ENCODE measurements at regions not wholly inside any gene's neighbourhood (a gene's known extent, or its start where the extent isn't known, plus 50 kb on each side); places are given as distances from the start of the nearest gene placed in this dataset.
"Not testable (repeated sequence)": the region's sequence is repeated elsewhere in the genome, so short reads cannot be mapped to it uniquely, and the experiment has no call there.

DNA sequence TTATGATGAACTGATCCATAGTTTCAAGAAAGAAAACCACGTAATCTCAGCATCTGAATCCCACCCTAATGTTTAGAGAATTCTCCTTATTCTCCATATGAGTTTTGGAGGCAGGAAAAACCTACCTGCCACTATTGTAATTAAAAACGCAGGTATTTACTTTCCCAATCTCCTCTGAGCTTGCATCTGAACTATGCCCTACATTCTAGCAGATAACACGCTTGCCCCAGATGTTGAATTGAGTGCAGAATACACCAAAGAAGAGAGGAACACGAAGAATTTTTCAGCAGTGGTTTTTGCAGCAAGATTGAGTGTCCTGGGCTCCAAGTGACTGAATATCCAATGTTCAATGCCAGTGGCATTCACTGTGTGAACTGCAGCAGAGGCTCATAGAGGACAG, 182.4 kb downstream of the COX18 start:
- no peaks in the 10 kb centered on the region for H3K9me3 ChIP-seq (ENCODE audit: insufficient read depth, low read length)
- no peak overlapping the region for H3K27ac ChIP-seq (ENCODE audit: low read depth, low read length)
- H3K4me3 ChIP-seq (ENCODE audit: insufficient read depth, low read length, poor library complexity, severe bottlenecking) = no peak overlapping the region
- no peaks in the 10 kb centered on the region for H3K27me3 ChIP-seq (ENCODE audit: low read length)
- TF ChIP-seq, protein P1, sequence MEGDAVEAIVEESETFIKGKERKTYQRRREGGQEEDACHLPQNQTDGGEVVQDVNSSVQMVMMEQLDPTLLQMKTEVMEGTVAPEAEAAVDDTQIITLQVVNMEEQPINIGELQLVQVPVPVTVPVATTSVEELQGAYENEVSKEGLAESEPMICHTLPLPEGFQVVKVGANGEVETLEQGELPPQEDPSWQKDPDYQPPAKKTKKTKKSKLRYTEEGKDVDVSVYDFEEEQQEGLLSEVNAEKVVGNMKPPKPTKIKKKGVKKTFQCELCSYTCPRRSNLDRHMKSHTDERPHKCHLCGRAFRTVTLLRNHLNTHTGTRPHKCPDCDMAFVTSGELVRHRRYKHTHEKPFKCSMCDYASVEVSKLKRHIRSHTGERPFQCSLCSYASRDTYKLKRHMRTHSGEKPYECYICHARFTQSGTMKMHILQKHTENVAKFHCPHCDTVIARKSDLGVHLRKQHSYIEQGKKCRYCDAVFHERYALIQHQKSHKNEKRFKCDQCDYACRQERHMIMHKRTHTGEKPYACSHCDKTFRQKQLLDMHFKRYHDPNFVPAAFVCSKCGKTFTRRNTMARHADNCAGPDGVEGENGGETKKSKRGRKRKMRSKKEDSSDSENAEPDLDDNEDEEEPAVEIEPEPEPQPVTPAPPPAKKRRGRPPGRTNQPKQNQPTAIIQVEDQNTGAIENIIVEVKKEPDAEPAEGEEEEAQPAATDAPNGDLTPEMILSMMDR (IDR thresholded peaks at IDR 0.05; ENCODE audit: insufficient read depth, low read length, poor library complexity, severe bottlenecking) = no peak
- TF ChIP-seq EZH2phosphoT487 (conservative IDR thresholded peaks at IDR 0.05; ENCODE audit: low read length) = no peak
- H3K36me3 ChIP-seq (ENCODE audit: low read length) = no peaks in the 10 kb centered on the region
- no peaks in the 10 kb centered on the region for H3K79me2 ChIP-seq (ENCODE audit: insufficient read depth, low read length)
- H3K9ac ChIP-seq (ENCODE audit: low read length) = no peak overlapping the region
- no peaks in the 10 kb centered on the region for H4K20me1 ChIP-seq (ENCODE audit: low read depth, low read length)
- H3K9me2 ChIP-seq (replicated peaks; ENCODE audit: insufficient read depth, low read length) = no peaks in the 10 kb centered on the region
- H3K4me2 ChIP-seq (ENCODE audit: low read depth, low read length, poor library complexity, severe bottlenecking) = no peak overlapping the region
- no peak overlapping the region for H2AFZ ChIP-seq (ENCODE audit: low read depth, low read length, severe bottlenecking)
- H3F3A ChIP-seq (ENCODE audit: insufficient read depth) = no peaks in the 10 kb centered on the region

DNA sequence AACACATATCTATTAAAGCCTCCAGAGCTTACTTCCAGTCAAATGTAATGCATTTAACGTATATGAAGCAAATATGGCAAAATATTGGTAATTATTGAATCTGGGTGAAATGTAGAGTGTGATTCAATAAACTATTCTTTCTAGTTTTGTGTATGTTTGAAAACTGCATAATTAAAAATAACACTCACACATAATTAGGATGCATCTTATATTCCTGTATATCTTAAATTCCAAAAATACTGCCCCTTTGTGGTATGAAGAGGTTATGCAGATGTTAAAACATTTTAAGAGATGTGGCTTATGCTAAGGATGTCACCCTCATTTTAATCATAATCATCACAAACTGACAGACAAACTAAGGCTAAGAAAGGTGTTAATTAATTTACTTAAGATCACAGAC, 182.9 kb downstream of the COX18 start:
- H3K9ac ChIP-seq (ENCODE audit: low read length) = no peak overlapping the region
- no peaks in the 10 kb centered on the region for H3K36me3 ChIP-seq (ENCODE audit: low read length)
- no peaks in the 10 kb centered on the region for H3K9me3 ChIP-seq (ENCODE audit: insufficient read depth, low read length)
- H3K9me2 ChIP-seq (replicated peaks; ENCODE audit: insufficient read depth, low read length) = no peaks in the 10 kb centered on the region
- no peak overlapping the region for H3K4me3 ChIP-seq (ENCODE audit: insufficient read depth, low read length, poor library complexity, severe bottlenecking)
- H3K27me3 ChIP-seq (ENCODE audit: low read length) = no peaks in the 10 kb centered on the region
- no peaks in the 10 kb centered on the region for H3F3A ChIP-seq (ENCODE audit: insufficient read depth)
- H4K20me1 ChIP-seq (ENCODE audit: low read depth, low read length) = no peaks in the 10 kb centered on the region
- no peak overlapping the region for H3K4me2 ChIP-seq (ENCODE audit: low read depth, low read length, poor library complexity, severe bottlenecking)
- TF ChIP-seq, protein P1 (IDR thresholded peaks at IDR 0.05; ENCODE audit: insufficient read depth, low read length, poor library complexity, severe bottlenecking) = no peak
- TF ChIP-seq EZH2phosphoT487 (conservative IDR thresholded peaks at IDR 0.05; ENCODE audit: low read length) = no peak
- H3K27ac ChIP-seq (ENCODE audit: low read depth, low read length) = no peak overlapping the region
- no peaks in the 10 kb centered on the region for H3K79me2 ChIP-seq (ENCODE audit: insufficient read depth, low read length)
- H2AFZ ChIP-seq (ENCODE audit: low read depth, low read length, severe bottlenecking) = no peak overlapping the region

DNA sequence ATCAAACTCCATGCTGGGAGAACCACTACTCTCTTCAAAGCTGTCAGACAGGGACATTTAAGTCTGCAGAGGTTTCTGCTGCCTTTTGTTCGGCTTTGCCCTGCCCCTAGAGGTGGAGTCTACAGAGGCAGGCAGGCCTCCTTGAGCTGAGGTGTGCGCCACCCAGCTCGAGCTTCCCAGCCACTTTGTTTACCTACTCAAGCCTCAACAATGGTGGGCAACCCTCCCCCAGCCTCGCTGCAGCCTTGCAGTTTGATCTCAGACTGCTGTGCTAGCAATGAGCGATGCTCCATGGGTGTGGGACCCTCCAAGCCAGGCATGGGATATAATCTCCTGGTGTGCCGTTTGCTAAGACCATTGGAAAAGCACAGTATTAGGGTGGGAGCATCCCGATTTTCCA, 185.3 kb downstream of the COX18 start:
- H3K79me2 ChIP-seq (ENCODE audit: insufficient read depth, low read length) = not testable (repeated sequence)

DNA sequence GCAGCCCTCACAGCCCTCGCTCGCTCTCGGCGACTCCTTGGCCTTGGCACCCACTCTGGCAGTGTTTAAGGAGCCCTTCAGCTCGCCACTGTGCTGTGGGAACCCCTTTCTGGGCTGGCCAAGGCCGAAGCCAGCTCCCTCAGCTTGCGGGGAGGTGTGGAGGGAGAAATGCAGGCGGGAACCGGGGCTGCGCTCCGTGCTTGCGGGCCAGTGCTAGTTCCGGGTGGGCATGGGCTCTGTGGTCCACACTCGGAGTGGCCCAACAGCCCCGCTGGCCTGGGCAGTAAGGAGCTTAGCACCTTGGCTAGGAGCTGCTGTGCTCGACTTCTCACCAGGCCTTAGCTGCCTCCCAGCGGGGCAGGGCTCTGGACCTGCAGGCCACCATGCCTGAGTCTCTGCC, 192.6 kb downstream of the COX18 start:
- Histone ChIP-seq H3K9ac (ENCODE audit: low read length) (no peak overlapping the region), H3K4me2 (ENCODE audit: low read depth, low read length, poor library complexity, severe bottlenecking) (no peak overlapping the region)

More for the DNA sequence above, 185.3 kb downstream of the COX18 start:
- H3K27ac ChIP-seq (ENCODE audit: low read depth, low read length); H3K4me3 ChIP-seq (ENCODE audit: insufficient read depth, low read length, poor library complexity, severe bottlenecking); H3K9me3 ChIP-seq (ENCODE audit: insufficient read depth, low read length); H3K36me3 ChIP-seq (ENCODE audit: low read length); H2AFZ ChIP-seq (ENCODE audit: low read depth, low read length, severe bottlenecking); H4K20me1 ChIP-seq (ENCODE audit: low read depth, low read length); H3F3A ChIP-seq (ENCODE audit: insufficient read depth); H3K4me2 ChIP-seq (ENCODE audit: low read depth, low read length, poor library complexity, severe bottlenecking); H3K9ac ChIP-seq (ENCODE audit: low read length); H3K9me2 ChIP-seq (replicated peaks; ENCODE audit: insufficient read depth, low read length); H3K27me3 ChIP-seq (ENCODE audit: low read length): not testable (repeated sequence)

More for the DNA sequence above, 192.6 kb downstream of the COX18 start:
- H3K79me2 ChIP-seq (ENCODE audit: insufficient read depth, low read length) = no peaks in the 10 kb centered on the region
- no peaks in the 10 kb centered on the region for H3K27me3 ChIP-seq (ENCODE audit: low read length)
- no peaks in the 10 kb centered on the region for H3K9me2 ChIP-seq (replicated peaks; ENCODE audit: insufficient read depth, low read length)
- H3F3A ChIP-seq (ENCODE audit: insufficient read depth) = no peaks in the 10 kb centered on the region
- H4K20me1 ChIP-seq (ENCODE audit: low read depth, low read length) = no peaks in the 10 kb centered on the region
- no peak overlapping the region for H2AFZ ChIP-seq (ENCODE audit: low read depth, low read length, severe bottlenecking)
- TF ChIP-seq, protein P1 (IDR thresholded peaks at IDR 0.05; ENCODE audit: insufficient read depth, low read length, poor library complexity, severe bottlenecking) = no peak
- no peak for TF ChIP-seq EZH2phosphoT487 (conservative IDR thresholded peaks at IDR 0.05; ENCODE audit: low read length)
- no peak overlapping the region for H3K4me3 ChIP-seq (ENCODE audit: insufficient read depth, low read length, poor library complexity, severe bottlenecking)
- H3K9me3 ChIP-seq (ENCODE audit: insufficient read depth, low read length) = no peaks in the 10 kb centered on the region
- no peaks in the 10 kb centered on the region for H3K36me3 ChIP-seq (ENCODE audit: low read length)
- no peak overlapping the region for H3K27ac ChIP-seq (ENCODE audit: low read depth, low read length)

Measured in SU-DHL-6 (cell line).